HG02884 (cell line): ENCODE measurements at regions not wholly inside any gene's neighbourhood (a gene's known extent, or its start where the extent isn't known, plus 50 kb on each side); places are given as distances from the start of the nearest gene placed in this dataset.
"Not testable (repeated sequence)": the region's sequence is repeated elsewhere in the genome, so short reads cannot be mapped to it uniquely, and the experiment has no call there.

ENCODE experiments used
- ATAC-seq: cut with Tn5 transposase; IDR thresholded peaks from one replicate; pipeline ENCODE4 v1.9.1; 2021; ENCODE audit warnings: mild to moderate bottlenecking, moderate library complexity; ENCODE audit not compliant: unreplicated experiment

GRCh38 chr2:53498210-53498609, 269.4 kb upstream of the CHAC2 start:
- no peak for ATAC-seq

GRCh38 chr2:53497020-53497419, 270.6 kb upstream of the CHAC2 start:
- ATAC-seq = no peak

GRCh38 chr2:53493210-53493609, 274.4 kb upstream of the CHAC2 start:
- ATAC-seq = no peak

- no peak for ATAC-seq
Measured at GRCh38 chr2:53490659-53491058, 276.9 kb upstream of the CHAC2 start.

- not testable (repeated sequence) for ATAC-seq
Measured at GRCh38 chr2:53486185-53486899, 281.3 kb upstream of the CHAC2 start.

GRCh38 chr2:53485021-53485728, 282.4 kb upstream of the CHAC2 start:
- no peak for ATAC-seq

GRCh38 chr2:53484531-53484930, 283.1 kb upstream of the CHAC2 start:
- no peak for ATAC-seq

- no peak for ATAC-seq
Measured at GRCh38 chr2:53477517-53477916, 290.1 kb upstream of the CHAC2 start.

- no peak for ATAC-seq
Measured at GRCh38 chr2:53476834-53477233, 290.8 kb upstream of the CHAC2 start.

GRCh38 chr2:53475766-53476165, 291.8 kb upstream of the CHAC2 start:
- no peak for ATAC-seq

GRCh38 chr2:53475321-53475720, 292.3 kb upstream of the CHAC2 start:
- ATAC-seq = no peak

GRCh38 chr2:53474914-53475313, 292.7 kb upstream of the CHAC2 start:
- no peak for ATAC-seq

GRCh38 chr2:53473775-53474311, 293.8 kb upstream of the CHAC2 start:
- no peak for ATAC-seq

- ATAC-seq = no peak
Measured at GRCh38 chr2:53473236-53473635, 294.4 kb upstream of the CHAC2 start.

GRCh38 chr2:53467467-53468180, 300.0 kb upstream of the CHAC2 start:
- no peak for ATAC-seq

- ATAC-seq = no peak
Measured at GRCh38 chr2:53463806-53464726, 303.5 kb upstream of the CHAC2 start.

GRCh38 chr2:53460937-53461336, 306.7 kb upstream of the CHAC2 start:
- no peak for ATAC-seq

- ATAC-seq = no peak
Measured at GRCh38 chr2:53460347-53460746, 307.3 kb upstream of the CHAC2 start.

GRCh38 chr2:53455094-53455493, 312.5 kb upstream of the CHAC2 start:
- ATAC-seq = no peak

- ATAC-seq = no peak
Measured at GRCh38 chr2:53452957-53453748, 314.5 kb upstream of the CHAC2 start.
